Right atrium auricular region (tissue), 2 donors: ENCODE measurements at regions not wholly inside any gene's neighbourhood (a gene's known extent, or its start where the extent isn't known, plus 50 kb on each side); places are given as distances from the start of the nearest gene placed in this dataset.

Source experiments
- DNase-seq: peaks from one replicate; pipeline ENCODE4 v3.0.0-alpha.2; 2019; ENCODE audit warnings: low spot score
- H3K27ac ChIP-seq, 2 donors: fragments of 200-600 bp; sonication (generic); 1 replicate in 1 of 2; 2 replicates in 1 of 2; pipeline ENCODE4 v1.5.1; 2016 to 2019
- H3K27me3 ChIP-seq, 2 donors: fragments of 200-600 bp; sonication (generic); one replicate each; pipeline versions ENCODE4 v1.5.1 to v1.6.0; 2017 to 2019
- H3K36me3 ChIP-seq: fragments of 200-600 bp; sonication (generic); one replicate; pipeline ENCODE4 v1.5.1; 2016
- H3K4me1 ChIP-seq, 2 donors: fragments of 200-600 bp; sonication (generic); one replicate each; pipeline versions ENCODE4 v1.5.1 to v1.6.0; 2017 to 2019
- H3K4me3 ChIP-seq, 2 donors: fragments of 200-600 bp; sonication (generic); 1 replicate in 1 of 2; 2 replicates in 1 of 2; pipeline ENCODE4 v1.5.1; 2017 to 2019; ENCODE audit warnings: mild to moderate bottlenecking in 1 of 2, moderate library complexity in 1 of 2
- H3K9me3 ChIP-seq, 2 donors: fragments of 200-600 bp; sonication (generic); one replicate each; pipeline ENCODE4 v1.5.1; 2019
- CTCF ChIP-seq, 2 donors: fragments of 200-600 bp; sonication (generic); IDR thresholded peaks; one replicate each; pipeline ENCODE4 v1.5.1; 2019; ENCODE audit warnings: antibody characterized with exemption in 2 of 2

- Histone ChIP-seq H3K4me3 (no peak overlapping the region), H3K4me1 (no peaks in the 10 kb centered on the region)
Measured at GRCh38 chr13:20348018-20348417, 115.9 kb upstream of the GJB6 start.

DNA sequence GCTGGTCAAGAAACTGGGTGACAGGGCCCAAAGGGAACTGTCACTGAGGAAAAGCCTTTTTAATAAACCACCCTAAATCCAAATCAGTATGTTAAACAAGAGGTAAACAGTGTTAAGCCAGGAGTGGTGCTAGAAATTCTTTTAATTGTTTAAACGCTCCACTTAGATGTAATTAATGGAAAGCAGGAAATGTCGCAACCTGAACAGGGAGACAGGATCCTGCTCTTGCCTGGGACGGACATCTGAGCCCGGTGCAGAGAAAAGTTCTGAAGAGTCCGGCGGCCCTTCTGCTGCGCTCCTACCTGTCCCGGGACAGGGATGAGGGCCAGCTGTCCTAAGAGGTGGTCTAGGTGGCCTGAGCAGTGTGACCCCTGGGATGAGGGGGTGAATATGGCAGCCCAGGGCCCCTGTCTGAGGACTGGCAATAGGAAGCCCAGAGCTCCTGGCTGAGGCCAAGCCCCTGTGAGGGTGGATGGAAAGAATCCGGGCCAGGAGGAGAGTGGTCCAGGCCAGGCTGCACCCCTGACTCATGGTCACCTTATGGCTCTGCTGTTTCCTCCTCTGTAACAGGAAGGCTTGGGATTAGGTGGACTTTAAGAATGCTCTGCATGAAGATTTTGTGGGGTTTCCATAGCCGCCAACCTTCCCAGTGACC lies 112.8 kb upstream of the GJB6 start:
- Histone ChIP-seq H3K27ac (no peak overlapping the region), H3K4me1 (peaks cover 0 to 3% of the 10 kb centered on the region in 2 donors), H3K27me3 (no peaks in the 10 kb centered on the region), H3K9me3 (no peaks in the 10 kb centered on the region), H3K4me3 (no peak overlapping the region), H3K36me3 (no peaks in the 10 kb centered on the region)
- TF ChIP-seq CTCF (IDR thresholded peaks at IDR 0.05), result no peak
- DNase-seq, result no peak

More at GRCh38 chr13:20348018-20348417, 115.9 kb upstream of the GJB6 start:
- Histone ChIP-seq H3K9me3 (no peaks in the 10 kb centered on the region), H3K27ac (no peak overlapping the region), H3K36me3 (no peaks in the 10 kb centered on the region), H3K27me3 (no peaks in the 10 kb centered on the region)
- no peak for DNase-seq
- TF ChIP-seq CTCF (IDR thresholded peaks at IDR 0.05), result no peak

GRCh38 chr13:20342311-20342710 lies 110.2 kb upstream of the GJB6 start:
- no peak for DNase-seq
- no peaks in the 10 kb centered on the region for H3K36me3 ChIP-seq
- no peak overlapping the region for H3K27ac ChIP-seq
- no peak for TF ChIP-seq CTCF (IDR thresholded peaks at IDR 0.05)
- no peak overlapping the region for H3K4me3 ChIP-seq
- H3K27me3 ChIP-seq, result no peaks in the 10 kb centered on the region
- H3K4me1 ChIP-seq, result peaks cover 0 to 3% of the 10 kb centered on the region in 2 donors
- no peaks in the 10 kb centered on the region for H3K9me3 ChIP-seq

DNA sequence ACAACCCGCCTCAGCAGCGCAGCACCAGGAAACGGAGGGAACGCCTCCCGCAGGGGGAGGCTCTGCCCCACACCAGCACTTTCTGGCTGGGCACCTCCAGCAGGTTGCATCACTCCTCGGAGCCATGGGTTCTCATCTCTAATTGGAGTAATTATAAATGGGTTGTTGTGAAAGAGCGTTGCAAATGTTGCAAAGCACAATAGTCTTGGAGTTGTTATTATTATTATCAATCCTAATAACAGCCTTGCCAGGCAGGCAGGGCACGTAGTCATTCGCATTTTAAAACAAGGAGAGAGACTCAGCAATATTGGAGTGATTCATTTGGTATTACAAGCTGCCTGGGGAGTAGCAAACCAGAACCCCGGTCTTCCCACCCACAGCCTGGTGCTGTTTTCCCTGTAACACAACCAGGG lies 108.6 kb upstream of the GJB6 start:
- H3K27me3 ChIP-seq, result no peaks in the 10 kb centered on the region
- H3K9me3 ChIP-seq, result no peaks in the 10 kb centered on the region
- TF ChIP-seq CTCF (IDR thresholded peaks at IDR 0.05), result no peak
- no peak for DNase-seq
- no peak overlapping the region for H3K27ac ChIP-seq
- no peaks in the 10 kb centered on the region for H3K36me3 ChIP-seq
- H3K4me1 ChIP-seq, result peaks cover 0 to 3% of the 10 kb centered on the region in 2 donors
- H3K4me3 ChIP-seq, result no peak overlapping the region

DNA sequence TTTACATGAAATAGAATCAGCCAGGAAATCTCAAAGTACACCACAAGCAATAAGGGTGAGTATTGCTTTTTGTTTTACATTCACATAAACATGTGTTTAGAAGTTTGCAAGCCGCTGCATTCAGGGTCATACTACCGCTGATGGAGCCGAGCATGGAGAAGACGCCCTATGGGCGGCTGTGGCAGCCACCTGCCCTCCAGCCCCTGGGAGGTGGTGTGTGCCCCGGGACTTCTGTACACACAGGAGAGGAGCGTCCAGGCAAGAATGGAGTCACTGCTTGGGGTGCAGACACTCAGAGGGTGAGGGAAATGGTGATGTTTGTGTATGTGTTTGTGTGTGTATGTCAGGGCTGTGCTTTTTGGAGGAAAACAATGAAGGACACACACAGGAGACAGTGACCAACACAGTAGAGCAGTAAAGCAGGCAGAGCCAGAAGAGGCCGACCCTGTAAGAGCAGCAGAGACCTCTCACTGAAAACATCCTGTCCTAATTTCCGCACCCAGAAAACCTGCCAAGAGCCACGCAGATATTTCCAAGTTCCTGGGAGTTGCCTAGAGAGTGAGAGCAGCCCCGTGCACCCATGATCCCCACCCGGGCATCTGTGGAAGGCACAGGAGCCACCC lies 108.1 kb upstream of the GJB6 start:
- Histone ChIP-seq H3K27me3 (no peaks in the 10 kb centered on the region), H3K4me1 (peaks cover 0 to 3% of the 10 kb centered on the region in 2 donors), H3K36me3 (no peaks in the 10 kb centered on the region), H3K27ac (no peak overlapping the region), H3K9me3 (no peaks in the 10 kb centered on the region), H3K4me3 (no peak overlapping the region)
- no peak for DNase-seq
- TF ChIP-seq CTCF (IDR thresholded peaks at IDR 0.05), result no peak
